Loucy (cell line): ENCODE measurements at regions not wholly inside any gene's neighbourhood (a gene's known extent, or its start where the extent isn't known, plus 50 kb on each side); places are given as distances from the start of the nearest gene placed in this dataset.

Experiments used
- H2AFZ ChIP-seq: fragments of 200-600 bp; sonication (generic); 2 replicates; pipeline ENCODE4 v1.6.0; 2016; ENCODE audit warnings: antibody characterized with exemption, mild to moderate bottlenecking, low read length, moderate library complexity
- H3F3A ChIP-seq: fragments of 200-600 bp; 2 replicates; pipeline ENCODE4 v1.6.0; 2016; ENCODE audit warnings: antibody characterized with exemption, low read depth, mild to moderate bottlenecking
- H3K27me3 ChIP-seq: fragments of 200-600 bp; sonication (generic); 2 replicates; pipeline ENCODE4 v1.6.1; 2014; ENCODE audit warnings: low read length, mild to moderate bottlenecking; ENCODE audit not compliant: insufficient read depth, poor library complexity, severe bottlenecking
- H3K36me3 ChIP-seq: fragments of 200-600 bp; sonication (generic); 2 replicates; pipeline ENCODE4 v1.6.1; 2016; ENCODE audit warnings: low read length; ENCODE audit not compliant: insufficient read depth
- H3K4me1 ChIP-seq: fragments of 200-600 bp; sonication (generic); 2 replicates; pipeline ENCODE4 v1.5.1; 2014; ENCODE audit warnings: low read length, mild to moderate bottlenecking; ENCODE audit not compliant: insufficient read depth, poor library complexity, severe bottlenecking
- H3K4me2 ChIP-seq: fragments of 200-600 bp; sonication (generic); 2 replicates; pipeline ENCODE4 v1.6.0; 2014; ENCODE audit warnings: antibody characterized with exemption, low read length, low read depth, mild to moderate bottlenecking; ENCODE audit not compliant: poor library complexity, severe bottlenecking
- H3K4me3 ChIP-seq: fragments of 200-600 bp; sonication (generic); 2 replicates; pipeline ENCODE4 v1.5.1; 2014; ENCODE audit warnings: low read length, mild to moderate bottlenecking, mixed read lengths; ENCODE audit not compliant: poor library complexity, severe bottlenecking
- H3K79me2 ChIP-seq: fragments of 200-600 bp; sonication (generic); 2 replicates; pipeline ENCODE4 v1.6.1; 2014; ENCODE audit warnings: low read length; ENCODE audit not compliant: insufficient read depth
- H3K9ac ChIP-seq: fragments of 200-600 bp; sonication (generic); 2 replicates; pipeline ENCODE4 v1.6.0; 2014; ENCODE audit warnings: mild to moderate bottlenecking, low read depth, low read length, moderate library complexity; ENCODE audit not compliant: poor library complexity, severe bottlenecking
- H3K9me2 ChIP-seq: fragments of 200-600 bp; sonication (generic); replicated peaks from 2 replicates; pipeline ENCODE4 v1.6.1; 2016; ENCODE audit warnings: low read depth, low read length, mixed read lengths
- H3K9me3 ChIP-seq: fragments of 200-600 bp; sonication (generic); 2 replicates; pipeline ENCODE4 v1.6.1; 2014; ENCODE audit warnings: mild to moderate bottlenecking, antibody characterized with exemption, low read length, low read depth; ENCODE audit not compliant: insufficient read depth
- H4K20me1 ChIP-seq: fragments of 200-600 bp; sonication (generic); 2 replicates; pipeline ENCODE4 v1.6.0; 2014; ENCODE audit warnings: antibody characterized with exemption, low read length, mild to moderate bottlenecking; ENCODE audit not compliant: insufficient read depth, poor library complexity, severe bottlenecking
- EZH2phosphoT487 ChIP-seq: fragments of 200-600 bp; IDR thresholded peaks from 2 replicates; pipeline ENCODE4 v1.6.1; 2018; ENCODE audit warnings: antibody characterized with exemption, mild to moderate bottlenecking, moderate library complexity, borderline replicate concordance
- TF ChIP-seq, protein P1 (sequence below): fragments of 200-600 bp; sonication (generic); conservative IDR thresholded peaks from 2 replicates; pipeline ENCODE4 v1.5.1; 2014; ENCODE audit warnings: mild to moderate bottlenecking, antibody characterized with exemption, low read length

DNA sequence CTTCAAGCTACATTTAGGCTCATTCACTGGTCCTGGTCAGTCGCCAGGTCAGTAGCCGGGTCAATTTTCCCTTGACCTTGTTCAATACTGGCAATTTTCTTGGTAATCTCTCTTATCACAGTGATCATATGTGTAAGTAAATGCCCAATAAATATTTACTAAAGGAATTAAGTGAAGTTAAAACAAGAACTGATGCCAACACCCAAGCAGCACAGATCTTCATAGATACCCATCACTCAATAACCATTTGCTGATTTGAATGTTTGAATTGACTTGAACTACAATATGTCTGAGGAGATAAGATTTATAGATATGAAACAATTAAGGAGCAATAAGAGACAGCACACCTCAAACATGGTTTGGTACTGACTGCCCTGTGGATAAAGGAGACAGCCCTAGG, 100.8 kb upstream of the PREP start:
- no peaks in the 10 kb centered on the region for H4K20me1 ChIP-seq
- no peaks in the 10 kb centered on the region for H3K9me2 ChIP-seq
- no peaks in the 10 kb centered on the region for H3K4me1 ChIP-seq
- no peak overlapping the region for H3K4me3 ChIP-seq
- H2AFZ ChIP-seq = no peak overlapping the region
- H3K9ac ChIP-seq = no peak overlapping the region
- TF ChIP-seq, protein P1, sequence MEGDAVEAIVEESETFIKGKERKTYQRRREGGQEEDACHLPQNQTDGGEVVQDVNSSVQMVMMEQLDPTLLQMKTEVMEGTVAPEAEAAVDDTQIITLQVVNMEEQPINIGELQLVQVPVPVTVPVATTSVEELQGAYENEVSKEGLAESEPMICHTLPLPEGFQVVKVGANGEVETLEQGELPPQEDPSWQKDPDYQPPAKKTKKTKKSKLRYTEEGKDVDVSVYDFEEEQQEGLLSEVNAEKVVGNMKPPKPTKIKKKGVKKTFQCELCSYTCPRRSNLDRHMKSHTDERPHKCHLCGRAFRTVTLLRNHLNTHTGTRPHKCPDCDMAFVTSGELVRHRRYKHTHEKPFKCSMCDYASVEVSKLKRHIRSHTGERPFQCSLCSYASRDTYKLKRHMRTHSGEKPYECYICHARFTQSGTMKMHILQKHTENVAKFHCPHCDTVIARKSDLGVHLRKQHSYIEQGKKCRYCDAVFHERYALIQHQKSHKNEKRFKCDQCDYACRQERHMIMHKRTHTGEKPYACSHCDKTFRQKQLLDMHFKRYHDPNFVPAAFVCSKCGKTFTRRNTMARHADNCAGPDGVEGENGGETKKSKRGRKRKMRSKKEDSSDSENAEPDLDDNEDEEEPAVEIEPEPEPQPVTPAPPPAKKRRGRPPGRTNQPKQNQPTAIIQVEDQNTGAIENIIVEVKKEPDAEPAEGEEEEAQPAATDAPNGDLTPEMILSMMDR = no peak
- no peak for TF ChIP-seq EZH2phosphoT487
- no peaks in the 10 kb centered on the region for H3K9me3 ChIP-seq
- H3K36me3 ChIP-seq = no peaks in the 10 kb centered on the region
- H3F3A ChIP-seq = no peaks in the 10 kb centered on the region
- no peaks in the 10 kb centered on the region for H3K79me2 ChIP-seq
- H3K27me3 ChIP-seq = peaks cover 4% of the 10 kb centered on the region
- H3K4me2 ChIP-seq = no peak overlapping the region

DNA sequence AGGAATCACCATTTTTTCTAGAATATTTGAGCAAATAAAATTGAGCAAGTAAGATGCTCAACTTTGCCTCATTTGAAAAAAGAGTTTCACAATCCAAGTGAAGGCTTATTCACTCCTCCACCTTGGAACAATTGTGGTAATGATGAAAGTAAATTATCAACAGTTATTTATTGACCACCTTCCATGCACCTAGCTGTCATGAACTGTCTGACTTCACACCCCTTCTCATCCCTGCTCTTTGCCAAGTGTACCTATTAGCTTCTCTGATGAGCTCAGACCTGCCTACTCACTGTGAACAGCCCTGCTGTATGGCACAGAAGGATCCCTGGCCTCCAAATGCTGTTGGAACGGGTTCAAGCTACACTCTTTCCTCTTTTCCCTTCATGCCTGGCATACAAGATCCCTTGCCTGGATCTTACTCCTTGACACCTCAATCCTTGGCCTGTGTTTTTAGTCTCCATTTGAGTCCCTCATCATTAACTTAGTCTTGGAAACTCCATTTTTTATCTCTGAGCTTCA, 99.0 kb upstream of the PREP start:
- H4K20me1 ChIP-seq = no peaks in the 10 kb centered on the region
- H3K9me2 ChIP-seq = no peaks in the 10 kb centered on the region
- H3K4me2 ChIP-seq = no peak overlapping the region
- H3F3A ChIP-seq = no peaks in the 10 kb centered on the region
- no peaks in the 10 kb centered on the region for H3K9me3 ChIP-seq
- H3K4me3 ChIP-seq = no peak overlapping the region
- H3K27me3 ChIP-seq = no peaks in the 10 kb centered on the region
- H3K36me3 ChIP-seq = no peaks in the 10 kb centered on the region
- no peak overlapping the region for H3K9ac ChIP-seq
- H2AFZ ChIP-seq = no peak overlapping the region
- no peaks in the 10 kb centered on the region for H3K4me1 ChIP-seq
- H3K79me2 ChIP-seq = no peaks in the 10 kb centered on the region
- TF ChIP-seq, protein P1 = no peak
- no peak for TF ChIP-seq EZH2phosphoT487

DNA sequence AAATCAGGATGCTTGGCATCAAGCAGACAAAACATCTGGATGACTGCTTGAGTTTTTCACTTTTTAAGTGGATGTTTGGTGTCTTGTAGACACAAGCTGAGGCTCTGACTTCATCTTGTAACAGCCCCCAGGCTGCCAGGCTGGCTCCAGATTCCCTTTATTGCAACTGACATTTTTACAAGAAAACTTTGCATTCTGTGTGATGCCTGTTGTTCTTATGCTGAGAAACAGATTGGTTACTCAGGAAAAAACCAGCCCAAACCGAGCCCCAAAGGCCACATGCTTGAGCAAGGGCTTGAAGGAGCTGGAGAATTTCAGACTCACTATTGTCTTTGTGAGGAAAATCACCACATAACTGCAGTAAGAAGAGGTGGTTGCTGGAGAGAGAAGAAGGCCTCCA, 98.4 kb upstream of the PREP start:
- H3K36me3 ChIP-seq = no peaks in the 10 kb centered on the region
- no peaks in the 10 kb centered on the region for H3K4me1 ChIP-seq
- H3K9me2 ChIP-seq = no peaks in the 10 kb centered on the region
- no peak overlapping the region for H3K4me2 ChIP-seq
- H3K4me3 ChIP-seq = no peak overlapping the region
- no peaks in the 10 kb centered on the region for H3F3A ChIP-seq
- H3K9me3 ChIP-seq = no peaks in the 10 kb centered on the region
- TF ChIP-seq EZH2phosphoT487 = no peak
- TF ChIP-seq, protein P1 = no peak
- H3K79me2 ChIP-seq = no peaks in the 10 kb centered on the region
- H3K9ac ChIP-seq = no peak overlapping the region
- H3K27me3 ChIP-seq = no peaks in the 10 kb centered on the region
- no peaks in the 10 kb centered on the region for H4K20me1 ChIP-seq
- no peak overlapping the region for H2AFZ ChIP-seq
